Smooth muscle cell (in vitro differentiated cells): ENCODE measurements at regions not wholly inside any gene's neighbourhood (a gene's known extent, or its start where the extent isn't known, plus 50 kb on each side); places are given as distances from the start of the nearest gene placed in this dataset.

Source experiments
- DNase-seq: peaks from one replicate; lab custom pipeline; 2025; ENCODE audit not compliant: unreplicated experiment; lab: John Stamatoyannopoulos, UW
- H2AFZ ChIP-seq: fragments of 200-600 bp; sonication (generic); 2 replicates; pipeline ENCODE4 v1.6.0; 2016; ENCODE audit warnings: antibody characterized with exemption, low read depth, mild to moderate bottlenecking
- H3F3A ChIP-seq: fragments of 200-600 bp; sonication (generic); 2 replicates; pipeline ENCODE4 v1.6.0; 2017; ENCODE audit warnings: antibody characterized with exemption, low read depth
- H3K27ac ChIP-seq: fragments of 200-600 bp; sonication (generic); 2 replicates; pipeline ENCODE4 v1.5.1; 2016; ENCODE audit warnings: low read depth, mild to moderate bottlenecking
- H3K27me3 ChIP-seq: fragments of 200-600 bp; sonication (generic); 2 replicates; pipeline ENCODE4 v1.6.1; 2016; ENCODE audit warnings: low read depth, mild to moderate bottlenecking
- H3K36me3 ChIP-seq: fragments of 200-600 bp; sonication (generic); 2 replicates; pipeline ENCODE4 v1.5.1; 2016; ENCODE audit warnings: low read depth
- H3K4me1 ChIP-seq: fragments of 200-600 bp; sonication (generic); 2 replicates; pipeline ENCODE4 v1.5.1; 2016; ENCODE audit warnings: low read depth
- H3K4me2 ChIP-seq: fragments of 200-600 bp; sonication (generic); 2 replicates; pipeline ENCODE4 v1.6.0; 2016; ENCODE audit warnings: mild to moderate bottlenecking
- H3K4me3 ChIP-seq: fragments of 200-600 bp; sonication (generic); 2 replicates; pipeline ENCODE4 v1.5.1; 2016; ENCODE audit warnings: mild to moderate bottlenecking
- H3K79me2 ChIP-seq: fragments of 200-600 bp; sonication (generic); 2 replicates; pipeline ENCODE4 v1.6.0; 2016; ENCODE audit warnings: low read depth, mild to moderate bottlenecking
- H3K9ac ChIP-seq: fragments of 200-600 bp; sonication (generic); 2 replicates; pipeline ENCODE4 v1.6.0; 2016; ENCODE audit warnings: low read depth
- H3K9me3 ChIP-seq: fragments of 200-600 bp; sonication (generic); replicated peaks from 2 replicates; pipeline ENCODE4 v1.5.1; 2016; ENCODE audit warnings: low read depth
- H4K20me1 ChIP-seq: fragments of 200-600 bp; sonication (generic); 2 replicates; pipeline ENCODE4 v1.6.0; 2016; ENCODE audit warnings: low read depth
- WGBS: methylation state at CpG from one replicate; pipeline ENCODE4 v1.1.7; 2016; ENCODE audit warnings: low lambda C conversion rate; 5-methylcytosine and 5-hydroxymethylcytosine counted together
- TF ChIP-seq, protein P1 (sequence below): fragments of 200-600 bp; sonication (generic); IDR thresholded peaks from 2 replicates; pipeline ENCODE4 v1.5.1; 2017; ENCODE audit warnings: borderline replicate concordance, mild to moderate bottlenecking, antibody characterized with exemption; ENCODE audit not compliant: insufficient read depth, poor library complexity, severe bottlenecking

DNA sequence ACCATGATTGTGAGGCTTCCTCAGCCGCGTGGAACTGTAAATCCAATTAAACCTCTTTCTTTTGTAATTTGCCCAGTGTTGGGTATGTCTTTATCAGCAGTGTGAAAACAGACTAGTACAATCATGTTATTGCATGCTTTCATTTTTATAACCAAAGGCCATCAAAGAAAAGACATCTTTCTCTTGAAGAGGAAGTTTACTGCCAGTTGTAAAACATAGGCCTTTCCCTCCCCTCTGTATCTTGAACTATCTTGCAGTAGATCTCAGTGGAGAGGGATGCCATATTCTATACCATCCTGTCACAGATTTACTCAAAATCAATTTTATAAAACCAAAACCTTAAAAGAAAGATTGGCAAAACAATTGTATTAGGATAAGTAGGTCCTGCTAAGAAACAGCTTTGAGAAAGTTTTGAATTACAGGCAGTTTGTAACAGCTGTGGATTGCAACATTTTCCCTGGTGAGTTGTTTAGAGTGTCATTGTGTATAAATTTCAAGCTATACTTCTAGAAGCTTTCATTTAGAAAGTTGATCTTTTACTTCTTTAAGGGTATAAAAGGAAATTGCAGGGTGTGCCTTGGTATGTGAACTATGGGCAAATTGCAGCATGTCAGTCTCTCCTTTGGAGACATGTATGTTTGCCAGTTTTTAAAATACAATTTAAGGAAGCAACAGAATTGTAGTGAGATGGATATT, 128.0 kb downstream of the ATP23 start:
- Histone ChIP-seq H3K4me1 (no peaks in the 10 kb centered on the region), H3K9ac (no peak overlapping the region), H3K36me3 (no peaks in the 10 kb centered on the region), H3F3A (no peaks in the 10 kb centered on the region), H3K79me2 (no peaks in the 10 kb centered on the region), H3K9me3 (no peaks in the 10 kb centered on the region), H3K27ac (no peak overlapping the region), H4K20me1 (no peaks in the 10 kb centered on the region), H2AFZ (no peak overlapping the region), H3K27me3 (no peaks in the 10 kb centered on the region), H3K4me3 (no peak overlapping the region), H3K4me2 (no peak overlapping the region)
- 91% methylated on average over 2 of the region's 2 CpGs for WGBS
- TF ChIP-seq, protein P1, sequence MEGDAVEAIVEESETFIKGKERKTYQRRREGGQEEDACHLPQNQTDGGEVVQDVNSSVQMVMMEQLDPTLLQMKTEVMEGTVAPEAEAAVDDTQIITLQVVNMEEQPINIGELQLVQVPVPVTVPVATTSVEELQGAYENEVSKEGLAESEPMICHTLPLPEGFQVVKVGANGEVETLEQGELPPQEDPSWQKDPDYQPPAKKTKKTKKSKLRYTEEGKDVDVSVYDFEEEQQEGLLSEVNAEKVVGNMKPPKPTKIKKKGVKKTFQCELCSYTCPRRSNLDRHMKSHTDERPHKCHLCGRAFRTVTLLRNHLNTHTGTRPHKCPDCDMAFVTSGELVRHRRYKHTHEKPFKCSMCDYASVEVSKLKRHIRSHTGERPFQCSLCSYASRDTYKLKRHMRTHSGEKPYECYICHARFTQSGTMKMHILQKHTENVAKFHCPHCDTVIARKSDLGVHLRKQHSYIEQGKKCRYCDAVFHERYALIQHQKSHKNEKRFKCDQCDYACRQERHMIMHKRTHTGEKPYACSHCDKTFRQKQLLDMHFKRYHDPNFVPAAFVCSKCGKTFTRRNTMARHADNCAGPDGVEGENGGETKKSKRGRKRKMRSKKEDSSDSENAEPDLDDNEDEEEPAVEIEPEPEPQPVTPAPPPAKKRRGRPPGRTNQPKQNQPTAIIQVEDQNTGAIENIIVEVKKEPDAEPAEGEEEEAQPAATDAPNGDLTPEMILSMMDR, result no peak
- DNase-seq, result no peak

DNA sequence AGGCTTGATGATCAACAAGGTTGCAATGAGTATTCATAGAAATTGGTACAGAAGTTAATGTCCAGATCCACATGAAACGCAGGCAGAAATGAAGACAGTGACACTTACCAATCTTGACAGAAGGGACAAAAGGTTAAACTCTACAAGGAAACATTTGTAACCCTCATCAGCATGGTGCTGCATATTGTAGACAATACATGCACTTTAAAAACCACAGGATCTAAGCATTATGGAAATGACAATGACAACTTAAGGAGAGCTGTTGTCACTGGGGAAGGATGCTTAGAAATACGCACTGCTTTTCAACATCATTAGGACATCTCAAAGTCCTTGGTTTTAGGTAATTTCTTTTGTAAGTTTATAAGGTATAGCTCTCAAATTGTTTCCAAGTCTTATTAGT, 130.6 kb downstream of the ATP23 start:
- WGBS, result 93% methylated on average over 2 of the region's 2 CpGs
- Histone ChIP-seq H3K27ac (no peak overlapping the region), H3K4me2 (no peak overlapping the region), H3K79me2 (no peaks in the 10 kb centered on the region), H3K27me3 (no peaks in the 10 kb centered on the region), H3F3A (no peaks in the 10 kb centered on the region), H3K4me1 (no peaks in the 10 kb centered on the region), H2AFZ (no peak overlapping the region), H3K9ac (no peak overlapping the region), H3K4me3 (no peak overlapping the region), H3K9me3 (no peaks in the 10 kb centered on the region), H4K20me1 (no peaks in the 10 kb centered on the region), H3K36me3 (no peaks in the 10 kb centered on the region)
- TF ChIP-seq, protein P1, result no peak
- DNase-seq, result no peak

DNA sequence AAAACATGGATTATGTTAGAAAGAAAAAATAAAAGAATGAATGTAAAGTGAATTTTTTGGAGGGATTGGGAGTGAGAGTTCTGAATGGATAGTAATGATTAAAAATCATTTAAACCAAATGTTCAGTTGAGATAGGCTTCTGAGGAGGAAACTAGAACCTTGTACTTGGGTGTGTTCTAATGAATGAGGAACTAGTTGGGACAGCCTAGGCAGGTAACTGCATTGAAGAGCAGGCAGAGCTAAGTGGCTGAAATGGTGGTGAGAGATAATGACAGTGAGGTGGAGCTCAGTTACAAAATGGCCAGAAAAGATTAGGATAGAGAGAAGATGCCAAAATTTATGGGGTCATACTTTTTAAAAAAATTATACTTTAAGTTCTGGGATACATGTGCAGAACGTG, 132.9 kb downstream of the ATP23 start:
- no peak overlapping the region for H3K27ac ChIP-seq
- H3F3A ChIP-seq, result no peaks in the 10 kb centered on the region
- H3K4me1 ChIP-seq, result no peaks in the 10 kb centered on the region
- no peak overlapping the region for H3K4me3 ChIP-seq
- DNase-seq, result no peak
- no peaks in the 10 kb centered on the region for H3K27me3 ChIP-seq
- no peak overlapping the region for H3K4me2 ChIP-seq
- no peaks in the 10 kb centered on the region for H3K79me2 ChIP-seq
- H4K20me1 ChIP-seq, result no peaks in the 10 kb centered on the region
- H2AFZ ChIP-seq, result no peak overlapping the region
- no peaks in the 10 kb centered on the region for H3K36me3 ChIP-seq
- no peak overlapping the region for H3K9ac ChIP-seq
- WGBS, result 94% methylated on average over 1 of the region's 1 CpG
- TF ChIP-seq, protein P1, result no peak
- no peaks in the 10 kb centered on the region for H3K9me3 ChIP-seq

DNA sequence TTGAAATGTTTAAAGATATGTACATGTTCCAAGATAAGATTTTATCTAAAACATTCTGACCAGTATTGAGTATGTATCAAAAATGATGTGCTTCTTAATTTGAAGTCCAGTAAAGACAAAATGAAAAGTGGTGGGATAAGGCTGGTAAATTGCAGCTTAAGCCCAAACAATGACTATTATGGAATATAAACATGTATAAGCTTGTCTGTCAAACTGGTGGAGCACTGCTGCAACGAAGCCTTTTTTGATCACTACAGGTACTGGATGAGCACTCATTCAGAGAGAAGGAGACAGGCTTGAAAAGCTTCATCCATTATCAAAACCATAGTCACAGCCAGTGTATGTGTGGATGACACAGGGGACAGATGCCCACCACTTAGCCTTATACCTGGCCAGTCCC, 138.4 kb downstream of the ATP23 start:
- no peaks in the 10 kb centered on the region for H3K79me2 ChIP-seq
- H3K4me2 ChIP-seq, result no peak overlapping the region
- no peak overlapping the region for H3K4me3 ChIP-seq
- no peaks in the 10 kb centered on the region for H3K4me1 ChIP-seq
- H3F3A ChIP-seq, result no peaks in the 10 kb centered on the region
- no peaks in the 10 kb centered on the region for H3K27me3 ChIP-seq
- no peak overlapping the region for H2AFZ ChIP-seq
- H4K20me1 ChIP-seq, result no peaks in the 10 kb centered on the region
- H3K36me3 ChIP-seq, result no peaks in the 10 kb centered on the region
- 73% methylated on average over 1 of the region's 1 CpG for WGBS
- TF ChIP-seq, protein P1, result no peak
- H3K9ac ChIP-seq, result no peak overlapping the region
- no peak for DNase-seq
- H3K27ac ChIP-seq, result no peak overlapping the region
- no peaks in the 10 kb centered on the region for H3K9me3 ChIP-seq
